GM23248 (cell line): ENCODE measurements at regions not wholly inside any gene's neighbourhood (a gene's known extent, or its start where the extent isn't known, plus 50 kb on each side); places are given as distances from the start of the nearest gene placed in this dataset.

Source experiments
- EZH2 ChIP-seq: fragments of 200-600 bp; sonication (generic); IDR thresholded peaks from 2 replicates; pipeline ENCODE4 v1.6.1; 2018; ENCODE audit warnings: antibody characterized with exemption, mild to moderate bottlenecking; ENCODE audit not compliant: insufficient read depth, poor library complexity, severe bottlenecking
- EZH2phosphoT487 ChIP-seq: fragments of 200-600 bp; sonication (generic); IDR thresholded peaks from 2 replicates; pipeline ENCODE4 v1.6.1; 2018; ENCODE audit warnings: antibody characterized with exemption, moderate library complexity, mild to moderate bottlenecking, low read depth; ENCODE audit not compliant: insufficient read depth

DNA sequence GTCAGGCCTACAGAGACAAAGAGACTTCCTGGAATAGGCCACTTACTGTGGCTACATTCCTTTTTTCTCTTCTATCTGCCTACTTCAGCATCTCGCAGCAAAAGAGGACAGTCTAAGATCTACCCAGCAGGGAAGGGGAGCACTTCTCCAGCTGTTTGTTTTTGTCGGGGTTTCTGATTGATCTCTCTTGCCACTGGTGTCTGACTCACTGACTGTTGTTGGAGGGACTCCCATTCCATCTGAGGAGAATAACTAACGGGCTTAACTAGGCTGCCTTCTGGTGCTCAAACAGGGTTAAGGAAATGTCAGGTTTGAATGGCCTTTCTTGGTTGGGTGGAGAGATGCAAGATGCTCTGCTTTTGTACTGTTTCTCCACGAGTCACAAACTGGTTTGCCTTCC, 100.2 kb upstream of the TMEM164 start:
- TF ChIP-seq EZH2phosphoT487: no peak
- TF ChIP-seq EZH2: no peak
